ENCODE measurements at regions not wholly inside any gene's neighbourhood (a gene's known extent, or its start where the extent isn't known, plus 50 kb on each side); places are given as distances from the start of the nearest gene placed in this dataset.

DNA sequence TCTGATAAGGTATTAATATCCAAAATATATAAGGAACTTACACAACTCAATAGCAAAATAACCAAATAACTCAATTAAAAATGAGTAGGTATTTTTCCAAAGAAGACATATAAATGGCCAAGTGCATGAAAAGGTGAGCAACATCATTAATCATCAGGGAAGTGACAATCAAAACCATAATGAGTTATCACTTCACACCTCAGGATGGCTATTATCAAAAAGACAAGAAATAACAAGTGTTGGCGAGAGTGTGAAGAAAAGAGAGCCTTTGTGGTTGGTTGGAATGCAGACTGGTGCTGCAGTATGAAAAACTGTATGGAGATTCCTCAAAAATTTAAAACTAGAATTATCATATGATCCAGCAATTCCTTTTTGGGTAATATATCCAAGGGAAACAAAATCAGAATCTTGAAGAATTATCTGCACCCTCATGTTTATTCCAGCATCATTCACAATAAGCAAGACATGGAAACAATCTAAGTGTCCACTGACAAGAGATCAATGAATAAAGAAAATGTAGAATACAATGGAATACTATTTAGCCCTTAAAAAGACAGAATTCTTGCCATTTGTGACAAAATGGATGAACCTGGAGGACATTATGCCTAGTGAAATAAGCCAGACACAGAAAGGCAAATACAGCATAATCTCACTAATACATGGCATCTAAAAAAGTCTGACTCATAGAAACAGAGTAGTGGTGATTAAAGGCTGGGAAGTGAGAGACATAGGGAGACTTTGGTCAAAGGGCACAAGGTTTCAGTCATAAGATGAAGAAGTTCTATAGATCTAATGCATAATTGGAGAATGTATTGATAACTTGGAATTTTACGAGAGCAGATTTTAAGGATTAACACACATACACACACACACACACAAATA lies 175.6 kb downstream of the FOXA2 start:
- H3K27ac ChIP-seq (ENCODE audit: insufficient read depth, low read depth, low read length, poor library complexity, severe bottlenecking), result no peak overlapping the region
- H3K4me1 ChIP-seq (ENCODE audit: control insufficient read depth, insufficient read depth, low read length), result peaks cover 8% of the 10 kb centered on the region
- no peaks in the 10 kb centered on the region for H3K36me3 ChIP-seq (ENCODE audit: control insufficient read depth, insufficient read depth, low read length)
- peaks cover 51% of the 10 kb centered on the region for H3K27me3 ChIP-seq (ENCODE audit: control insufficient read depth, insufficient read depth, low read length, poor library complexity, severe bottlenecking)
- WGBS, 2 experiments, result 100% methylated on average over 1 of the region's 2 CpGs; no CpG with 5 or more reads in 1 of the 2 experiments
- no peak overlapping the region for H3K4me3 ChIP-seq (ENCODE audit: insufficient read depth, low read depth, low read length)
- H3K9me3 ChIP-seq (ENCODE audit: control insufficient read depth, low read length), result no peaks in the 10 kb centered on the region

DNA sequence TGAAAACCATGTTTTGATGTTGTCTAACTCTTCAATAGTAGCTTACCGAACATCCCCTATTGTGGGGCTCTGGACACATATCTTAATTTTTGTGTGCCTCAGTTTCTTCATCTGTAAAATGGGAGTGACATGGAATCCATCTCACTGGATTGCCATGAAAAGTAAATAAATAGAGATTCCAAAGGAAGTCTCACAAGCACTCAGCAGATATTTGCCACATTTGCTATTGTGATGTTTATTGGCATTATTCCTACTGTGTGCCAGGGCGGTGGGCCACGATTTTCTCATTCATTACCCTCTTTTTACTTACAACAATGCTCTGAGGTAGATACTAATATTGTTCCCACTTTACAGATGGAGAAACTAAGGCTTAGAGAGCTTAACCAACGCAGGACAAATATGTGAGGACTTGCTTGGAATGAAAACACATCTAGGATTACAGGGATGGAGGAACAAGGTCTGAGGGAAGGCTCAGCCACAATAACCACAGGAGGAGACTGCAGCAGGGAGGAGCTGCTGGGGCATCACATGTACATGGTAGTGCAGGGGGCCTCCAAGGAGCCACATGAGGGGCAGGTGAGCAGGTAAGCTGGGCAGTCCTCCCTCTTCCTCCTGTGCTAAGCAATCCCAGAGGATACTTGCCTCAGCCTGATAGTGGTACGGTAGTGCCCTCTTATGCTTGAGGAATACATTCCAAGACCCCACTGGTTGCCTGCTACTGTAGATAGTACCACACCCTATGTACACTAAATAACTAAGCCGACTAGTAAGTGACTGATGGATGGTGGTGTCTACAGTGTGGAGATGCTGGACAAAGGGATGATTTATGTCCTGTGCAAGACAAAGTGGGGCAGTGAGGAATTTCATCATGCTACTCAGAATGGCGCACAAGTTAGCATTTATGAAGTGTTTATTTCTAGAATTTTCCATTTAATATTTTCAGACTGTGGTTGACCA lies 176.9 kb downstream of the FOXA2 start:
- Histone ChIP-seq H3K4me3 (ENCODE audit: insufficient read depth, low read depth, low read length) (no peak overlapping the region), H3K9me3 (ENCODE audit: control insufficient read depth, low read length) (no peaks in the 10 kb centered on the region), H3K27me3 (ENCODE audit: control insufficient read depth, insufficient read depth, low read length, poor library complexity, severe bottlenecking) (peaks cover 55% of the 10 kb centered on the region), H3K36me3 (ENCODE audit: control insufficient read depth, insufficient read depth, low read length) (no peaks in the 10 kb centered on the region), H3K27ac (ENCODE audit: insufficient read depth, low read depth, low read length, poor library complexity, severe bottlenecking) (no peak overlapping the region), H3K4me1 (ENCODE audit: control insufficient read depth, insufficient read depth, low read length) (peaks cover 21% of the 10 kb centered on the region)
- WGBS, 2 experiments, result 92 to 94% methylated on average over 6 to 7 of the region's 7 CpGs

DNA sequence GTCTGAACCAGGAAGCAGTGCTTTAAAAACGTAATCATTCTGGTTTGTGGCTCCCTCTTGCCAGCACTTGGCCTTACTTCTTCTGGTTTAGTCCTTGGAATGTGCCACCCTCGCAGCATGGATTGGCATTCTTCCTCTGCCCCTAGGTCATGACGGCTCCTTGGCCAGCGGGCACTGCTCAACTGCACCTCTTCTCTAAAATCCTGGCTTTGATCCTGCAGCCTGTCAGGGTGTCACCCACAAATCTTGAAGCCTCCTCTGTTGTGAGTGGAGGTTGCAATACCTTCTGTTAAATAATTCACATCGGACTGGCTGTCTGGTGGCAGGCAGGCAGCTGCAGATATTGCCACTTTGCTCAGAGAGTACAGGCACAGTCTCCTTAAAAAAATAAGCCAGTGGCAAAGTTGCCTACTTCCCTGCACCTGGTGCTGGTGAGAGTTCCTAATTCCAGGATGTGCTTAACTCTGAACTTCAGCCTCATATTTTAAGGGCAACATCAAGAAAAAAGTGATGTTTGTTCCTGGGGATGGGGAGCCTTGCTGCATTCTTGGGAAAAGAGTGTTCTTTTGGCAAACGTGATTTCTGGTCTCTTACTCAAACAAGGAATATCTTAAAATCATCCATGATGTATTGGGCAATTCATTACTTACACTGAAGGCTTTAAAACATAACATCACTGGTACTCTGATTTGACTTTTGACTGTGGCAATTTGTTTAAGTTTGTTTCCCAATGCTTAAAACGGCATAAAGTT lies 179.8 kb downstream of the FOXA2 start:
- peaks cover 75% of the 10 kb centered on the region for H3K27me3 ChIP-seq (ENCODE audit: control insufficient read depth, insufficient read depth, low read length, poor library complexity, severe bottlenecking)
- H3K9me3 ChIP-seq (ENCODE audit: control insufficient read depth, low read length), result no peaks in the 10 kb centered on the region
- H3K4me1 ChIP-seq (ENCODE audit: control insufficient read depth, insufficient read depth, low read length), result peaks cover 19% of the 10 kb centered on the region
- no peak overlapping the region for H3K27ac ChIP-seq (ENCODE audit: insufficient read depth, low read depth, low read length, poor library complexity, severe bottlenecking)
- 72 to 76% methylated on average over 5 to 6 of the region's 7 CpGs for WGBS, 2 experiments
- H3K36me3 ChIP-seq (ENCODE audit: control insufficient read depth, insufficient read depth, low read length), result no peaks in the 10 kb centered on the region
- H3K4me3 ChIP-seq (ENCODE audit: insufficient read depth, low read depth, low read length), result no peak overlapping the region

DNA sequence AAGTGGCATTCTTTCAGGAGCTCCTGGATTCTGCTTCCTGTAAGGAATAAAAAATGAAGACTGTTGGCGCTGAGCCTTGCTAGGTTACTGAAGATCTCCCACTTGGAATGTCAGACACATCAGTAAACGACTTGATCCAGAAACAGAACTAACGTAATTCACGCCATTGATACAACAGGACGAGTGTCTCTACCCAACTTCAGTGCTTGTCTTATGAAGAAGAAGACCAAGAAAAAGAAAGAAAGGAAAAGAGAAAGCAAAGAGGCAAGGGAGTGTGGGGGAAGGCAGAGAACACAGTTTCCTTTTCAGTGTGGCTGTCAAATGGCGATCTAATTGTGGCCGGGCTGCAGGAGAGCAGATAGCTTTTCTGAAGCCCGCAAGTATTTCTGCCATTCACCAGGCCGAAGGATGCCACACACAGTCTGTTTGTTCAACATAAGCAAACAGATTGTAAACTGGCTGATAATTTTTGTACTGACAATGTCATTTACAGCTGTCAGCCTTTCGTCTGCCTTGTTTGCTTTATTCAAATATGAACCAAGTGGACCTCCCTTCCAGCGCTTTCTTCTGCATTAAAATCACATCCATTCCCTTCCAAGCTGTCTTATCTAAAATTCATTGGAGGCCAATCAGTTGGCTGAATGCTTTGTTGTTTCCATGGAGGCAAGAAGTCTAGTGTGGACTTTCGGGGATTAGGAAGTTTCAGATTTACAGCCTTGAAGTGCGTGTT lies 180.6 kb downstream of the FOXA2 start:
- H3K27me3 ChIP-seq (ENCODE audit: control insufficient read depth, insufficient read depth, low read length, poor library complexity, severe bottlenecking), result peaks cover 80% of the 10 kb centered on the region
- H3K9me3 ChIP-seq (ENCODE audit: control insufficient read depth, low read length), result no peaks in the 10 kb centered on the region
- peaks cover 19% of the 10 kb centered on the region for H3K4me1 ChIP-seq (ENCODE audit: control insufficient read depth, insufficient read depth, low read length)
- no peak overlapping the region for H3K4me3 ChIP-seq (ENCODE audit: insufficient read depth, low read depth, low read length)
- no peaks in the 10 kb centered on the region for H3K36me3 ChIP-seq (ENCODE audit: control insufficient read depth, insufficient read depth, low read length)
- H3K27ac ChIP-seq (ENCODE audit: insufficient read depth, low read depth, low read length, poor library complexity, severe bottlenecking), result no peak overlapping the region
- 33 to 35% methylated on average over 13 of the region's 13 CpGs for WGBS, 2 experiments

DNA sequence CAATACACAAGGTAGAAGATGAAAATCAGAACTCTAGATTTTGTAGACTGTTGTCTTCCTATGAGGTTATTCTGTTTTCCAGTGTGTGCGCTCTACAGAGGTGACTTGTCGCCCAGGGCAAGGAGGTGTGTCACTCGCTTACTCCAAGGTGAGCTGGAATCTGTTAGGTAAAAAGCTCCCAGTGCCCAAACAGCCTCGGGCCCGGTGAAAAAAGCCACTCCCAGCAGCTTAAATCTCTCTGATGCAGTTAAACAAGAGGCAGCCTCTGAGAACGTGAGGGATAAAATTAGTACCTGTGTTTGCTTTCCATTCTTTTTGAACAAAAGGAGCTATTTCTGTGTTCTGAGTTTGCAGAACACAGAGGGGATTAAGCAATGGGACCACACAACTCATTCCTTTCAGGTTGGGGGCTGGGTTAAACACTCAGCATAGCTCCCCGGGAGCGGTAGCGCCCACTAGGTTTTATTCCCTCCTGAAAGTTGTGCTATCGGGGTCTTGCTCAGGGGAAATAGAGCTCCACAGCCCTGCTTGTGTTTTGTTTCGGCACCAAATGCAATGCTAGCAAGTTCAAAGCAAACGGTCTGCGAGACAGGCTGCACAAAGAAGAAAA lies 181.2 kb downstream of the FOXA2 start:
- peaks cover 19% of the 10 kb centered on the region for H3K4me1 ChIP-seq (ENCODE audit: control insufficient read depth, insufficient read depth, low read length)
- 15 to 16% methylated on average over 13 of the region's 13 CpGs for WGBS, 2 experiments
- H3K36me3 ChIP-seq (ENCODE audit: control insufficient read depth, insufficient read depth, low read length), result no peaks in the 10 kb centered on the region
- H3K9me3 ChIP-seq (ENCODE audit: control insufficient read depth, low read length), result no peaks in the 10 kb centered on the region
- H3K4me3 ChIP-seq (ENCODE audit: insufficient read depth, low read depth, low read length), result no peak overlapping the region
- H3K27me3 ChIP-seq (ENCODE audit: control insufficient read depth, insufficient read depth, low read length, poor library complexity, severe bottlenecking), result peaks cover 78% of the 10 kb centered on the region
- H3K27ac ChIP-seq (ENCODE audit: insufficient read depth, low read depth, low read length, poor library complexity, severe bottlenecking), result no peak overlapping the region

DNA sequence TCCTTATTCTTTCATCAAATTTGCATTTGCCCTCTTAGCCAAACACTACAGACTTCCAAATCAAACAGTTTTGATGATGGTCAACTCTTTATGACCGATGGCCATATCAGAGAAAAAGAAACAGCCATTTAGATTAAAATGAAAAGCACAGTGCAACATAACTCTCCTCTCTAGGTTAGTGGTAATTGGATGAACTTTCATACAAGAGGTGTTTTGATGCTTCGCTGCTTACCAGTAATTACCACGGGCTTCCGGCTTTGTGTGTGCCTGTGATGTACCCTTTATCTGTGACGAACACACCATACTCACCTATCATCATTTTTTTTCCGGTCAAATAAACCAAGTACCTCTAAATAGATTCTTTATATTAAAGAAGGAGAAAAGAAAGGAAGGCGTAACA lies 181.8 kb downstream of the FOXA2 start:
- H3K4me3 ChIP-seq (ENCODE audit: insufficient read depth, low read depth, low read length), result no peak overlapping the region
- H3K27me3 ChIP-seq (ENCODE audit: control insufficient read depth, insufficient read depth, low read length, poor library complexity, severe bottlenecking), result peaks cover 78% of the 10 kb centered on the region
- no peaks in the 10 kb centered on the region for H3K36me3 ChIP-seq (ENCODE audit: control insufficient read depth, insufficient read depth, low read length)
- no peaks in the 10 kb centered on the region for H3K9me3 ChIP-seq (ENCODE audit: control insufficient read depth, low read length)
- H3K4me1 ChIP-seq (ENCODE audit: control insufficient read depth, insufficient read depth, low read length), result peaks cover 19% of the 10 kb centered on the region
- WGBS, 2 experiments, result 85 to 96% methylated on average over 4 to 5 of the region's 7 CpGs
- H3K27ac ChIP-seq (ENCODE audit: insufficient read depth, low read depth, low read length, poor library complexity, severe bottlenecking), result no peak overlapping the region

DNA sequence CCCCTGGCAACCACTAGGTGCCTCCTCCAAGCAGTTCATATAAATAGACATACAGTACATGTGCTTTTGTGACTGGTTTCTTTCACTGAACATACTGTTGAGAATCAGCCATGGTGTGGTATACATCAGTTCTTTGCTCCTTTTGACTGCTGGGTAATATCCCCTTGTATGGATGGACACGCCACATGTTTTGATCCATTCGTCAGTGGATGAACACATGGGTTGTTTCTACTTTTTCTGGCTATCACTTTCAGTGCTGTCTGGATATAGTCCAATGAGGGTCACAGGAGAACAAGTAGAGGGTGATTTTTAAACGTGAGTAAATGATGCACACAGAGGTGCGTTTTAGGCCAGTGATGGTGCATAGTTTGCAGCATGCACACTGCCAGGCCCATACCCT lies 183.9 kb downstream of the FOXA2 start:
- Histone ChIP-seq H3K27ac (ENCODE audit: insufficient read depth, low read depth, low read length, poor library complexity, severe bottlenecking) (no peak overlapping the region), H3K4me3 (ENCODE audit: insufficient read depth, low read depth, low read length) (no peak overlapping the region), H3K27me3 (ENCODE audit: control insufficient read depth, insufficient read depth, low read length, poor library complexity, severe bottlenecking) (peaks cover 65% of the 10 kb centered on the region), H3K36me3 (ENCODE audit: control insufficient read depth, insufficient read depth, low read length) (no peaks in the 10 kb centered on the region), H3K9me3 (ENCODE audit: control insufficient read depth, low read length) (no peaks in the 10 kb centered on the region), H3K4me1 (ENCODE audit: control insufficient read depth, insufficient read depth, low read length) (peaks cover 19% of the 10 kb centered on the region)
- 94 to 96% methylated on average over 4 of the region's 4 CpGs for WGBS, 2 experiments

DNA sequence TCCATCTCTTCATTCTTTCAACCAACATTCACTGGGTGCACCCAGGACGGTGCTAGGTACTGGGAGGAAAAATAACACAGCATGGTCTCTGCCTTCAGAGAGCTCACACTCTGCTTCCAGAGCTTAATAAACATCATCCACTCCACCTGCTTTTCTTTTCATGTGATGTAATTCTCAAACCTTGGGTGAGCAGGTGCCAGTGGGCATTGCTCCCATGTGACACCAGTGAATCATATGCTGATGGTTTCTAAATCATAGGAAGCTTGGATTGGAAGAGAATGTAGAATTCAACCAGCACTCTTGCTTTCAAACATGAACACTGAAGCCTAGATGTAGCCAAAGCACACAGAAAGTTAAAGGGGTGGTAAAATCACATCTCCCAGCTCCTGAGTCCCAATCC lies 189.8 kb downstream of the FOXA2 start:
- H3K9me3 ChIP-seq (ENCODE audit: control insufficient read depth, low read length), result no peaks in the 10 kb centered on the region
- no peak overlapping the region for H3K27ac ChIP-seq (ENCODE audit: insufficient read depth, low read depth, low read length, poor library complexity, severe bottlenecking)
- 88 to 92% methylated on average over 1 of the region's 1 CpG for whole genome bisulfite sequencing, 2 experiments
- H3K4me3 ChIP-seq (ENCODE audit: insufficient read depth, low read depth, low read length), result no peak overlapping the region
- no peaks in the 10 kb centered on the region for H3K4me1 ChIP-seq (ENCODE audit: control insufficient read depth, insufficient read depth, low read length)
- H3K27me3 ChIP-seq (ENCODE audit: control insufficient read depth, insufficient read depth, low read length, poor library complexity, severe bottlenecking), result peaks cover 28% of the 10 kb centered on the region
- no peaks in the 10 kb centered on the region for H3K36me3 ChIP-seq (ENCODE audit: control insufficient read depth, insufficient read depth, low read length)

DNA sequence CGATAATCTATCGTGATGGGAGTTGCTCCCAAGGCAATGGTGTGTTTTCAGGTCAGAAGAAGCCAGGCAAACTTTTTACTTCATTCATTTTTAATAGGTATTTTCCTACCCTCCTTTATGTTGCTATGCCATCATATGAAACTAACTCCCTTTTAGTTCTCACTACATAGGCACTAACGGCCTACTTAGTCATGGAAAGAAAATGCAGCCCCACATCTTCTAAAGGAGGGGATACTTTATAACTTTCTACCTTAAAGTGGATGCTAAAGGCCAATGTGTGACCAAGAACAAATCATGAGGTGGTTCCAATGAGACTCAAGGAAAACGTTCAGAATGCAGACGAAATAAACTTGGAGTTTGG lies 193.8 kb downstream of the FOXA2 start:
- Histone ChIP-seq H3K27ac (ENCODE audit: insufficient read depth, low read depth, low read length, poor library complexity, severe bottlenecking) (no peak overlapping the region), H3K27me3 (ENCODE audit: control insufficient read depth, insufficient read depth, low read length, poor library complexity, severe bottlenecking) (peaks cover 32% of the 10 kb centered on the region), H3K4me3 (ENCODE audit: insufficient read depth, low read depth, low read length) (no peak overlapping the region), H3K4me1 (ENCODE audit: control insufficient read depth, insufficient read depth, low read length) (no peaks in the 10 kb centered on the region), H3K36me3 (ENCODE audit: control insufficient read depth, insufficient read depth, low read length) (no peaks in the 10 kb centered on the region), H3K9me3 (ENCODE audit: control insufficient read depth, low read length) (no peaks in the 10 kb centered on the region)
- WGBS, 2 experiments, result 79 to 84% methylated on average over 4 to 5 of the region's 5 CpGs

Data from ectodermal cell (in vitro differentiated cells).